Amniotic stem cell (primary cell): ENCODE measurements at regions not wholly inside any gene's neighbourhood (a gene's known extent, or its start where the extent isn't known, plus 50 kb on each side); places are given as distances from the start of the nearest gene placed in this dataset.
"Not testable (repeated sequence)": the region's sequence is repeated elsewhere in the genome, so short reads cannot be mapped to it uniquely, and the experiment has no call there.

Experiments
- DNase-seq: peaks from one replicate; lab custom pipeline; 2025; lab: John Stamatoyannopoulos, UW

- DNase-seq, result no peak
Measured at GRCh38 chr1:198977909-198978308, 339.1 kb downstream of the PTPRC start.

GRCh38 chr1:198978523-198978922 lies 339.7 kb downstream of the PTPRC start:
- DNase-seq, result no peak

GRCh38 chr1:198986036-198986435 lies 347.2 kb downstream of the PTPRC start:
- DNase-seq, result no peak

GRCh38 chr1:198986442-198986841 lies 347.6 kb downstream of the PTPRC start:
- DNase-seq, result no peak

- DNase-seq, result no peak
Measured at GRCh38 chr1:199002661-199003060, 363.8 kb downstream of the PTPRC start.

- DNase-seq, result no peak
Measured at GRCh38 chr1:199007423-199007822, 368.6 kb downstream of the PTPRC start.

GRCh38 chr1:199009447-199009846 lies 370.6 kb downstream of the PTPRC start:
- no peak for DNase-seq

- no peak for DNase-seq
Measured at GRCh38 chr1:199010492-199010891, 371.7 kb downstream of the PTPRC start.

- DNase-seq, result no peak
Measured at GRCh38 chr1:199010933-199011332, 372.1 kb downstream of the PTPRC start.

- DNase-seq, result no peak
Measured at GRCh38 chr1:199015799-199016198, 377.0 kb downstream of the PTPRC start.

GRCh38 chr1:199018471-199019135 lies 379.8 kb downstream of the PTPRC start:
- DNase-seq, result no peak

GRCh38 chr1:199020051-199020450 lies 381.2 kb downstream of the PTPRC start:
- no peak for DNase-seq

- no peak for DNase-seq
Measured at GRCh38 chr1:199020904-199021303, 382.1 kb downstream of the PTPRC start.

GRCh38 chr1:199029401-199029800 lies 390.6 kb downstream of the PTPRC start:
- no peak for DNase-seq

- DNase-seq, result no peak
Measured at GRCh38 chr1:199029855-199030254, 391.0 kb downstream of the PTPRC start.

- not testable (repeated sequence) for DNase-seq
Measured at GRCh38 chr1:199030541-199030940, 391.7 kb downstream of the PTPRC start.

- DNase-seq, result not testable (repeated sequence)
Measured at GRCh38 chr1:199031170-199031569, 392.3 kb downstream of the PTPRC start.

- not testable (repeated sequence) for DNase-seq
Measured at GRCh38 chr1:199032479-199032878, 393.6 kb downstream of the PTPRC start.

- DNase-seq, result no peak
Measured at GRCh38 chr1:199033661-199034060, 394.8 kb downstream of the PTPRC start.

GRCh38 chr1:199038156-199038555 lies 399.3 kb downstream of the PTPRC start:
- DNase-seq, result no peak

GRCh38 chr1:199040076-199040905 lies 401.5 kb downstream of the PTPRC start:
- DNase-seq, result no peak

- no peak for DNase-seq
Measured at GRCh38 chr1:199041173-199041914, 402.5 kb downstream of the PTPRC start.

- DNase-seq, result no peak
Measured at GRCh38 chr1:199042193-199042592, 403.4 kb downstream of the PTPRC start.
